Mammary epithelial cell (primary cell): ENCODE measurements at regions not wholly inside any gene's neighbourhood (a gene's known extent, or its start where the extent isn't known, plus 50 kb on each side); places are given as distances from the start of the nearest gene placed in this dataset.

Source experiments
- EZH2 ChIP-seq: IDR thresholded peaks from 2 replicates; pipeline ENCODE4 v1.6.1; 2012; ENCODE audit warnings: low read length, inconsistent platforms, borderline replicate concordance
- TF ChIP-seq, protein P1 (sequence below), 2 donors: IDR thresholded peaks in 1 of 2; conservative IDR thresholded peaks in 1 of 2; 2 replicates each; pipeline ENCODE4 v1.5.1; 2011 to 2012; ENCODE audit warnings: inconsistent platforms in 2 of 2, low read length in 2 of 2, mild to moderate bottlenecking in 2 of 2, control low read depth in 1 of 2, low read depth in 1 of 2; ENCODE audit not compliant: insufficient read depth in 1 of 2; ENCODE audit errors: extremely low read depth in 1 of 2

DNA sequence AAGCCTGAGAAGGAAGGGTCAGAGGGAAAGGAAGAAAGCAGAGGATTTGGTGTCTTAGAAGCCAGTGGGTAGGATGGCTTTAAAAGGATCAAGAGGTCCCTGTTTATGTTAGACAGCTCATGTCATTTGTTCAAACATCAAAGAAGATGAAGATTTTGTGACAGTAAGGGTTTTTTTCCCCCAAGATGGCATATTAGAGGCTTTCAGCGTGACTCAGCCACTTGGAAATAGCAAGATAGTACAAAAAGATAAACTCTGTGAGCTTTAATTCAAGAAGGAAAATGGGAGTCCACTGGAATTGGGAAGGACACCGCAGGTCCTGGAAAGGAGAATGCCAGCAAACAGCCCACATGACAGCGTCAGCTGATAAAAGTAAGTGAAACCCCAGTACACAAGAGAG lies 467.1 kb upstream of the THBS1 start:
- TF ChIP-seq, protein P1, sequence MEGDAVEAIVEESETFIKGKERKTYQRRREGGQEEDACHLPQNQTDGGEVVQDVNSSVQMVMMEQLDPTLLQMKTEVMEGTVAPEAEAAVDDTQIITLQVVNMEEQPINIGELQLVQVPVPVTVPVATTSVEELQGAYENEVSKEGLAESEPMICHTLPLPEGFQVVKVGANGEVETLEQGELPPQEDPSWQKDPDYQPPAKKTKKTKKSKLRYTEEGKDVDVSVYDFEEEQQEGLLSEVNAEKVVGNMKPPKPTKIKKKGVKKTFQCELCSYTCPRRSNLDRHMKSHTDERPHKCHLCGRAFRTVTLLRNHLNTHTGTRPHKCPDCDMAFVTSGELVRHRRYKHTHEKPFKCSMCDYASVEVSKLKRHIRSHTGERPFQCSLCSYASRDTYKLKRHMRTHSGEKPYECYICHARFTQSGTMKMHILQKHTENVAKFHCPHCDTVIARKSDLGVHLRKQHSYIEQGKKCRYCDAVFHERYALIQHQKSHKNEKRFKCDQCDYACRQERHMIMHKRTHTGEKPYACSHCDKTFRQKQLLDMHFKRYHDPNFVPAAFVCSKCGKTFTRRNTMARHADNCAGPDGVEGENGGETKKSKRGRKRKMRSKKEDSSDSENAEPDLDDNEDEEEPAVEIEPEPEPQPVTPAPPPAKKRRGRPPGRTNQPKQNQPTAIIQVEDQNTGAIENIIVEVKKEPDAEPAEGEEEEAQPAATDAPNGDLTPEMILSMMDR (conservative IDR thresholded peaks at IDR 0.05 in 1 of 2, IDR thresholded peaks at IDR 0.05 in 1 of 2; ENCODE audit: extremely low read depth in 1 of 2, insufficient read depth in 1 of 2, low read depth in 1 of 2, low read length in 2 of 2) = no peak
- no peak for TF ChIP-seq EZH2
